ENCODE measurements at regions not wholly inside any gene's neighbourhood (a gene's known extent, or its start where the extent isn't known, plus 50 kb on each side); places are given as distances from the start of the nearest gene placed in this dataset.

DNA sequence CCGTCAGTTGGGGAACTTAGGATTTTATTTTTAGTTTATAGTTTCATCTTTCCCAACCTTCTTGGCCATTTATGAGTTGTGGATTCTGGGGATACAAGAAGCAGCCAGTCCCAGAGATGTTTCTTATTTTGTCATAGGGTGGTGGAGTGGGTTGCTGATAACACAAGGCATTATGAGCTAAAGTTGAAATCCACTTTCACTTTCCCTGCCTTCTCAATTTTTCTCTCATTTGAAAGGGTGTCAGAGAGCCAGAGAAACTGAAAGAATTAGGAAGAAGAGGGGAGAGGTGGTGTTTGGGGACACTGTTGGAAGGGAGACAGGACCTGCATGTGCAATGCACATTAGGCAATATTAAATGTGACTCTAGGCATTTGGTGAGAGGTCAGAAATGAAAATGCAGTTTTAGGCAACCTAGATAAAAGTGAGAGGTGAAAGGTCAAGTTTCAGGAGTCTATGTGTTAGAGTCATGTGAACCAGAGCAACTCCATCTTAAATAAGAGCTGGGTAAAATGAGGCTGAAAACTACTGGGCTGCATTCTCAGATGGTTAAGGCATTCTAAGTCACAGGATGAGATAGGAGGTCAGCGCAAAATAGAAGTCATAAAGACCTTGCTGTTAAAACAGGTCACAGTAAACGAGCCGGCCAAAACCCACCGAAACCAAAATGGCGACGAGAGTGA is 71.1 kb upstream of the F3 start:
- TF ChIP-seq YY1 (IDR thresholded peaks at IDR 0.05; ENCODE audit: insufficient read depth, insufficient read length) (no peak), ZNF274 (IDR thresholded peaks at IDR 0.05; ENCODE audit: low read depth, low read length) (no peak)
